Endothelial cell of umbilical vein (primary cell): ENCODE measurements at regions not wholly inside any gene's neighbourhood (a gene's known extent, or its start where the extent isn't known, plus 50 kb on each side); places are given as distances from the start of the nearest gene placed in this dataset.

ENCODE experiments used
- BruUV-seq: library from RNA; stranded (reverse); fragments of 400-500 nt; replicated peaks from 2 replicates; lab custom pipeline; 2021; lab: Mats Ljungman, UMichigan
- CTCF ChIA-PET: fragments of 300-600, 350-600 bp; sonication (Branson Sonifier 250); formaldehyde crosslinking; loops from one replicate; lab custom pipeline; 2021; ENCODE audit warnings: antibody characterized with exemption, inconsistent platforms; lab: Charles Lee
- POLR2A ChIA-PET: fragments of 300-600, 350-600 bp; sonication (Branson Sonifier 250); formaldehyde crosslinking; loops from one replicate; lab custom pipeline; 2021; ENCODE audit warnings: antibody characterized with exemption, inconsistent platforms; lab: Charles Lee
- DNase-seq: peaks from one replicate; pipeline ENCODE4 v3.0.0-alpha.2; 2011; ENCODE audit warnings: low read depth, low spot score
- FAIRE-seq: peaks from 2 replicates; lab custom pipeline; 2011; peaks lifted over from hg19 to GRCh38; lab: Jason Lieb, UNC
- H2AFZ ChIP-seq: 2 replicates; pipeline ENCODE4 v1.6.0; 2012; ENCODE audit warnings: low read depth, low read length, control low read depth, inconsistent platforms
- H3K27ac ChIP-seq: 2 replicates; pipeline ENCODE4 v1.5.1; 2011; ENCODE audit warnings: low read depth, mild to moderate bottlenecking, control low read depth, low read length, moderate library complexity; ENCODE audit not compliant: insufficient read depth
- H3K27me3 ChIP-seq, 2 experiments: 2 replicates each; pipeline versions ENCODE4 v1.6.0 to v1.6.1; 2011; ENCODE audit warnings: low read length in 2 of 2, mixed read lengths in 1 of 2; ENCODE audit not compliant: control insufficient read depth in 2 of 2, insufficient read depth in 2 of 2
- H3K36me3 ChIP-seq, 2 experiments: 2 replicates in 1 of 2; 3 replicates in 1 of 2; pipeline ENCODE4 v1.5.1; 2011; ENCODE audit warnings: low read length in 2 of 2, mild to moderate bottlenecking in 1 of 2, moderate library complexity in 1 of 2; ENCODE audit not compliant: control insufficient read depth in 2 of 2, insufficient read depth in 2 of 2; ENCODE audit errors: extremely low read depth in 1 of 2
- H3K4me1 ChIP-seq: 3 replicates; pipeline ENCODE4 v1.5.1; 2011; ENCODE audit warnings: mild to moderate bottlenecking, low read length; ENCODE audit not compliant: control insufficient read depth, insufficient read depth; ENCODE audit errors: extremely low read depth
- H3K4me2 ChIP-seq: 2 replicates; pipeline ENCODE4 v1.6.1; 2011; ENCODE audit warnings: low read length, control low read depth, mixed read lengths; ENCODE audit not compliant: insufficient read depth
- H3K4me3 ChIP-seq, 3 experiments: fragments of 200-600 bp in 1 of 3; sonication (generic), shearing (Covaris generic) in 1 of 3; replicated peaks in 1 of 3; 2 replicates each; pipeline ENCODE4 v1.5.1; 2011 to 2016; ENCODE audit warnings: control low read depth in 3 of 3, low read length in 3 of 3, mild to moderate bottlenecking in 2 of 3, inconsistent platforms in 1 of 3, low read depth in 1 of 3, moderate library complexity in 1 of 3; ENCODE audit not compliant: insufficient read depth in 1 of 3
- H3K79me2 ChIP-seq: 2 replicates; pipeline ENCODE4 v1.6.0; 2012; ENCODE audit warnings: low read length, inconsistent platforms; ENCODE audit not compliant: control insufficient read depth, insufficient read depth
- H3K9ac ChIP-seq: replicated peaks from 2 replicates; pipeline ENCODE3; 2011; ENCODE audit warnings: low read length, control low read depth; ENCODE audit not compliant: insufficient read depth; ENCODE audit errors: extremely low read depth
- H3K9me1 ChIP-seq: replicated peaks from 3 replicates; pipeline ENCODE4 v1.6.0; 2011; ENCODE audit warnings: mild to moderate bottlenecking, low read length; ENCODE audit not compliant: control insufficient read depth, insufficient read depth; ENCODE audit errors: extremely low read depth
- H3K9me3 ChIP-seq: replicated peaks from 2 replicates; pipeline ENCODE4 v1.5.1; 2012; ENCODE audit warnings: low read length, inconsistent platforms; ENCODE audit not compliant: control insufficient read depth, insufficient read depth
- H4K20me1 ChIP-seq: replicated peaks from 2 replicates; pipeline ENCODE3; 2011; ENCODE audit warnings: mild to moderate bottlenecking, low read length; ENCODE audit not compliant: control insufficient read depth, insufficient read depth; ENCODE audit errors: extremely low read depth
- EZH2 ChIP-seq: IDR thresholded peaks from 2 replicates; pipeline ENCODE4 v1.6.1; 2012; ENCODE audit warnings: borderline replicate concordance, low read depth, mild to moderate bottlenecking, moderate library complexity, low read length, inconsistent platforms; ENCODE audit not compliant: severe bottlenecking
- FOS ChIP-seq: IDR thresholded peaks from 2 replicates; pipeline ENCODE4 v1.6.1; 2011; ENCODE audit warnings: mild to moderate bottlenecking, low read length, moderate library complexity, borderline replicate concordance; ENCODE audit not compliant: insufficient read depth
- GATA2 ChIP-seq: IDR thresholded peaks from 2 replicates; pipeline ENCODE4 v1.7.0; 2011; ENCODE audit warnings: low read depth, mild to moderate bottlenecking, moderate library complexity, mixed read lengths, low read length; ENCODE audit not compliant: insufficient read length, insufficient read depth
- JUN ChIP-seq: IDR thresholded peaks from 2 replicates; pipeline ENCODE4 v1.6.1; 2011; ENCODE audit warnings: borderline replicate concordance, low read depth; ENCODE audit not compliant: insufficient read length, insufficient read depth
- MYC ChIP-seq: IDR thresholded peaks from one replicate; pipeline ENCODE4 v1.6.1; 2011; ENCODE audit warnings: mild to moderate bottlenecking, low read depth, low read length
- POLR2A ChIP-seq: IDR thresholded peaks from 2 replicates; pipeline ENCODE4 v1.6.1; 2012; ENCODE audit warnings: low read depth, mild to moderate bottlenecking, control low read depth, low read length
- POLR2AphosphoS5 ChIP-seq: IDR thresholded peaks from 2 replicates; pipeline ENCODE4 v1.6.1; 2012; ENCODE audit warnings: low read depth, mild to moderate bottlenecking, control low read depth, low read length, moderate library complexity; ENCODE audit not compliant: insufficient read depth
- dilution Hi-C: fragments of 300-500 bp; cut with MboI; formaldehyde crosslinking; loops from one replicate; pipeline ENCODE4 v1.15.0; 2019; ENCODE audit warnings: low sequenced_read_pairs; ENCODE audit not compliant: extremely low pct_ligation_motif_present
- intact Hi-C: fragments of 100-400 bp; cut with micrococcal nuclease; formaldehyde crosslinking; loops from one replicate; pipeline ENCODE4 v1.10.0; 2022
- TF ChIP-seq, protein P1 (sequence below), 2 donors: IDR thresholded peaks; 1 replicate in 1 of 2; 2 replicates in 1 of 2; pipeline ENCODE4 v1.5.1; 2011; ENCODE audit warnings: low read length in 2 of 2, mild to moderate bottlenecking in 2 of 2, moderate library complexity in 2 of 2, control low read depth in 1 of 2, inconsistent platforms in 1 of 2, low read depth in 1 of 2; ENCODE audit not compliant: insufficient read depth in 1 of 2; ENCODE audit errors: extremely low read depth in 1 of 2
- TF ChIP-seq, protein P2 (sequence below): IDR thresholded peaks from 2 replicates; pipeline ENCODE4 v1.6.1; 2011; ENCODE audit not compliant: insufficient read depth, insufficient read length

DNA sequence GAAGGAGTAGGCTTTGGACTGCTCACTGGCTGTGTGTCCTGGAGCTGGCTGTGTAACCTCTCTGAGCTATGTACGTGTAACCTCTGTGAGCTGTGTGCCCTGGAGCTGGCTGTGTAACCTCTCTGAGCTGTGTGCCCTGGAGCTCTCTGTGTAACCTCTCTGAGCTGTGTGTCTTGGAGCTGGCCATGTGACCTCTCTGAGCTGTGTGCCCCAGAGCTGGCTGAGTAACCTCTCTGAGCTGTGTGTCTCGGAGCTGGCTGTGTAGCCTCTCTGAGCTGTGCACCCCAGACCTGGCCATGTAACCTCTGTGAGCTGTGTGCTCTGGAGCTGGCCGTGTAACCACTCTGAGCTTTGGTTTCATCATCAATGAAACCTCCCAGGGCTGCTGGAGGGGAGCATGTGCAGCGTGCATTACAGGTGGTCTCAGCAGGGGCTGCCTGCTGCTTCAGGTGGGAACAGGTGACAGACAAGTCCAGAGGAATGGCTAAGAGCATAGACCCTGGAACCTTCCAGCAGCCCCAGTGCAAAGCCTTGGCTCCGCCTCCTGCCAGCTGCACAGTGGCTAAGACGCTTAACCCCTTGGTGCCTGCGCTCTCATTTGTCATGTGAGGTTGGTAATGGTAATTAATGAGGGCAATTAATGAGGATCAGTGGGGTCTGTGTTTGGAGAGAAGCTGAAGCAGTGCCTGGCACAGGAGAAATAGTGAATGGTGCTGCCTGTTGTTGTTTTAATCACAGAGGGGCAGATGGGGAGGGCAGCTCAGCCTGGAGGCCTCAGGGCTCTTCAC, 86.7 kb downstream of the KATNIP start:
- intact Hi-C loops (no loop called here), dilution Hi-C loops (no loop called here)
- CTCF ChIA-PET = interaction anchor here (1.0 to 1.1 kb wide), 2 partner anchors 53 to 227 kb away, joined by 3 read pairs; no protein-coding TSS in a partner anchor

More for the DNA sequence above, 86.7 kb downstream of the KATNIP start:
- Histone ChIP-seq H4K20me1 (no peaks in the 10 kb centered on the region), H3K36me3 (no peaks in the 10 kb centered on the region), H3K27me3 (no peaks in the 10 kb centered on the region), H3K9me3 (no peaks in the 10 kb centered on the region), H3K79me2 (no peaks in the 10 kb centered on the region), H3K4me3 (no peak overlapping the region), H3K9ac (no peak overlapping the region), H3K27ac (no peak overlapping the region), H2AFZ (no peak overlapping the region), H3K4me1 (no peaks in the 10 kb centered on the region), H3K9me1 (no peaks in the 10 kb centered on the region), H3K4me2 (no peak overlapping the region)
- POLR2A ChIA-PET = no interaction called here
- BruUV-seq = no TSS peak
- TF ChIP-seq POLR2AphosphoS5 (no peak), FOS (no peak), MYC (no peak), POLR2A (no peak), GATA2 (no peak), JUN (no peak), EZH2 (no peak)
- TF ChIP-seq, protein P1, sequence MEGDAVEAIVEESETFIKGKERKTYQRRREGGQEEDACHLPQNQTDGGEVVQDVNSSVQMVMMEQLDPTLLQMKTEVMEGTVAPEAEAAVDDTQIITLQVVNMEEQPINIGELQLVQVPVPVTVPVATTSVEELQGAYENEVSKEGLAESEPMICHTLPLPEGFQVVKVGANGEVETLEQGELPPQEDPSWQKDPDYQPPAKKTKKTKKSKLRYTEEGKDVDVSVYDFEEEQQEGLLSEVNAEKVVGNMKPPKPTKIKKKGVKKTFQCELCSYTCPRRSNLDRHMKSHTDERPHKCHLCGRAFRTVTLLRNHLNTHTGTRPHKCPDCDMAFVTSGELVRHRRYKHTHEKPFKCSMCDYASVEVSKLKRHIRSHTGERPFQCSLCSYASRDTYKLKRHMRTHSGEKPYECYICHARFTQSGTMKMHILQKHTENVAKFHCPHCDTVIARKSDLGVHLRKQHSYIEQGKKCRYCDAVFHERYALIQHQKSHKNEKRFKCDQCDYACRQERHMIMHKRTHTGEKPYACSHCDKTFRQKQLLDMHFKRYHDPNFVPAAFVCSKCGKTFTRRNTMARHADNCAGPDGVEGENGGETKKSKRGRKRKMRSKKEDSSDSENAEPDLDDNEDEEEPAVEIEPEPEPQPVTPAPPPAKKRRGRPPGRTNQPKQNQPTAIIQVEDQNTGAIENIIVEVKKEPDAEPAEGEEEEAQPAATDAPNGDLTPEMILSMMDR (IDR thresholded peaks at IDR 0.05; ENCODE audit: extremely low read depth in 1 of 2, insufficient read depth in 1 of 2, low read depth in 1 of 2, low read length in 2 of 2) = no peak
- TF ChIP-seq, protein P2, sequence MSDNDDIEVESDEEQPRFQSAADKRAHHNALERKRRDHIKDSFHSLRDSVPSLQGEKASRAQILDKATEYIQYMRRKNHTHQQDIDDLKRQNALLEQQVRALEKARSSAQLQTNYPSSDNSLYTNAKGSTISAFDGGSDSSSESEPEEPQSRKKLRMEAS = no peak
- no peak for DNase-seq
- no peak for FAIRE-seq
